Fibroblast of lung (primary cell): ENCODE measurements at regions not wholly inside any gene's neighbourhood (a gene's known extent, or its start where the extent isn't known, plus 50 kb on each side); places are given as distances from the start of the nearest gene placed in this dataset.

Experiments used
- EZH2 ChIP-seq: IDR thresholded peaks from 2 replicates; pipeline ENCODE4 v1.5.1; 2012; ENCODE audit warnings: low read length, control low read depth, mild to moderate bottlenecking; ENCODE audit errors: missing control alignments
- TF ChIP-seq, protein P1 (sequence below), 2 donors: IDR thresholded peaks in 1 of 2; conservative IDR thresholded peaks in 1 of 2; 1 replicate in 1 of 2; 2 replicates in 1 of 2; pipeline ENCODE4 v1.5.1; 2011 to 2012; ENCODE audit warnings: low read length in 2 of 2, control low read depth in 1 of 2, inconsistent platforms in 1 of 2, low read depth in 1 of 2, mild to moderate bottlenecking in 1 of 2

DNA sequence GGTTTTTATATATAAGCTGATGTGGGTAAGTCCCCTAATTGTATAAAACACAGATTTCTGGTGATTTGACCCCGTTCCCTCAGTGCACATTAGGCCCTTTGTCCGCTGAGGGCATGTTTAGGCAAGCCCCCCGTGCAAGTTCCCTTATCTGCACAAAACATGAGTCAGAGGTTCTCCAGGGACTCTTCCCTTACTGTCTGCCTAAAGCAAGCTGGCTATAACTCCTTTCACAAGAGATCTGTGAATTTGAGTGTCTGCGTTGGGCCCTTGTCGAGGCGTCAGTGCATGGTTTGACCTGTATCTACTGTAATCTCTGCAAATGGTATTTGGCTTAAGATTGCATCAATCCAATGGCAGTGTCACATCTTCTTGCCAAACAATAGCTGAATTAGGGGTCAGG is 712.8 kb downstream of the CDH8 start:
- TF ChIP-seq EZH2: no peak
- TF ChIP-seq, protein P1, sequence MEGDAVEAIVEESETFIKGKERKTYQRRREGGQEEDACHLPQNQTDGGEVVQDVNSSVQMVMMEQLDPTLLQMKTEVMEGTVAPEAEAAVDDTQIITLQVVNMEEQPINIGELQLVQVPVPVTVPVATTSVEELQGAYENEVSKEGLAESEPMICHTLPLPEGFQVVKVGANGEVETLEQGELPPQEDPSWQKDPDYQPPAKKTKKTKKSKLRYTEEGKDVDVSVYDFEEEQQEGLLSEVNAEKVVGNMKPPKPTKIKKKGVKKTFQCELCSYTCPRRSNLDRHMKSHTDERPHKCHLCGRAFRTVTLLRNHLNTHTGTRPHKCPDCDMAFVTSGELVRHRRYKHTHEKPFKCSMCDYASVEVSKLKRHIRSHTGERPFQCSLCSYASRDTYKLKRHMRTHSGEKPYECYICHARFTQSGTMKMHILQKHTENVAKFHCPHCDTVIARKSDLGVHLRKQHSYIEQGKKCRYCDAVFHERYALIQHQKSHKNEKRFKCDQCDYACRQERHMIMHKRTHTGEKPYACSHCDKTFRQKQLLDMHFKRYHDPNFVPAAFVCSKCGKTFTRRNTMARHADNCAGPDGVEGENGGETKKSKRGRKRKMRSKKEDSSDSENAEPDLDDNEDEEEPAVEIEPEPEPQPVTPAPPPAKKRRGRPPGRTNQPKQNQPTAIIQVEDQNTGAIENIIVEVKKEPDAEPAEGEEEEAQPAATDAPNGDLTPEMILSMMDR (conservative IDR thresholded peaks at IDR 0.05 in 1 of 2, IDR thresholded peaks at IDR 0.05 in 1 of 2; ENCODE audit: low read depth in 1 of 2, low read length in 2 of 2): no peak
